Gastroesophageal sphincter (tissue), 3 donors: ENCODE measurements at regions not wholly inside any gene's neighbourhood (a gene's known extent, or its start where the extent isn't known, plus 50 kb on each side); places are given as distances from the start of the nearest gene placed in this dataset.

Experiments used
- EP300 ChIP-seq: sonication (generic); formaldehyde crosslinking; IDR thresholded peaks from one replicate; pipeline ENCODE4 v1.6.1; 2017; ENCODE audit warnings: antibody characterized with exemption, mild to moderate bottlenecking
- POLR2A ChIP-seq, 2 donors: fragments of 450-650 bp; IDR thresholded peaks; one replicate each; pipeline ENCODE4 v1.6.1; 2017; ENCODE audit warnings: antibody characterized with exemption in 2 of 2, mild to moderate bottlenecking in 2 of 2, moderate library complexity in 1 of 2
- POLR2AphosphoS5 ChIP-seq: sonication (generic); formaldehyde crosslinking; IDR thresholded peaks from one replicate; pipeline ENCODE4 v1.6.1; 2017; ENCODE audit warnings: antibody characterized with exemption
- TF ChIP-seq, protein P1 (sequence below), 4 experiments: fragments of 200-600 bp in 2 of 4; fragments of 450-650 bp in 2 of 4; sonication (generic) in 1 of 4; IDR thresholded peaks; one replicate each; pipeline ENCODE4 v1.5.1; 2017 to 2019; ENCODE audit warnings: antibody characterized with exemption in 4 of 4, mild to moderate bottlenecking in 2 of 4, moderate library complexity in 2 of 4

DNA sequence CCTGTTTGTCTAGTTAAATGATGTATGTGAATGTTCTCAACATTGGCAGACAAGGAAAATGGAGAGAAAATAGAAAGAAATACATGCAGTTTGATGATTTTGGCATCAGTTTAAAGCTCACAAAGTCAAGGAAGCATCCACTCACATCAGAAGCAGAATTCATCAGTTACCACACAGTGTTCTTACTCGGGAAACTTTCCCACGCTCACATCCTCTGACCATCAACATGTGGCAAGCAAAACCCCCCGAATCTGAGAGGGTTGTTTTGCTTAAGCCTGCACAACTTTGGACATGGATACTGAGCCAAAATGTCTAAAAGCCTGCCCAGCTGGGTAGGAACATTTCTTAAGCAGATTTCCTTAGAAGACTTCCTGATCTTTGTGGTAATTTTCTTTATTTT lies 407.6 kb downstream of the ANKRD50 start:
- no peak for TF ChIP-seq POLR2A (IDR thresholded peaks at IDR 0.05)
- TF ChIP-seq, protein P1, sequence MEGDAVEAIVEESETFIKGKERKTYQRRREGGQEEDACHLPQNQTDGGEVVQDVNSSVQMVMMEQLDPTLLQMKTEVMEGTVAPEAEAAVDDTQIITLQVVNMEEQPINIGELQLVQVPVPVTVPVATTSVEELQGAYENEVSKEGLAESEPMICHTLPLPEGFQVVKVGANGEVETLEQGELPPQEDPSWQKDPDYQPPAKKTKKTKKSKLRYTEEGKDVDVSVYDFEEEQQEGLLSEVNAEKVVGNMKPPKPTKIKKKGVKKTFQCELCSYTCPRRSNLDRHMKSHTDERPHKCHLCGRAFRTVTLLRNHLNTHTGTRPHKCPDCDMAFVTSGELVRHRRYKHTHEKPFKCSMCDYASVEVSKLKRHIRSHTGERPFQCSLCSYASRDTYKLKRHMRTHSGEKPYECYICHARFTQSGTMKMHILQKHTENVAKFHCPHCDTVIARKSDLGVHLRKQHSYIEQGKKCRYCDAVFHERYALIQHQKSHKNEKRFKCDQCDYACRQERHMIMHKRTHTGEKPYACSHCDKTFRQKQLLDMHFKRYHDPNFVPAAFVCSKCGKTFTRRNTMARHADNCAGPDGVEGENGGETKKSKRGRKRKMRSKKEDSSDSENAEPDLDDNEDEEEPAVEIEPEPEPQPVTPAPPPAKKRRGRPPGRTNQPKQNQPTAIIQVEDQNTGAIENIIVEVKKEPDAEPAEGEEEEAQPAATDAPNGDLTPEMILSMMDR (IDR thresholded peaks at IDR 0.05), result no peak
- no peak for TF ChIP-seq POLR2AphosphoS5
- no peak for TF ChIP-seq EP300
